ENCODE measurements at regions not wholly inside any gene's neighbourhood (a gene's known extent, or its start where the extent isn't known, plus 50 kb on each side); places are given as distances from the start of the nearest gene placed in this dataset.
"Not testable (repeated sequence)": the region's sequence is repeated elsewhere in the genome, so short reads cannot be mapped to it uniquely, and the experiment has no call there.

- DNase-seq: no peak
Observed at GRCh38 chr11:27241311-27242122, 121.5 kb downstream of the CCDC34 start.

- no peak for DNase-seq
Observed at GRCh38 chr11:27239305-27239942, 123.6 kb downstream of the CCDC34 start.

GRCh38 chr11:27238811-27239210, 124.2 kb downstream of the CCDC34 start:
- DNase-seq: no peak

- no peak for DNase-seq
Observed at GRCh38 chr11:27237643-27238042, 125.4 kb downstream of the CCDC34 start.

GRCh38 chr11:27234961-27235360, 128.1 kb downstream of the CCDC34 start:
- no peak for DNase-seq

- no peak for DNase-seq
Observed at GRCh38 chr11:27234043-27234668, 128.9 kb downstream of the CCDC34 start.

- DNase-seq: no peak
Observed at GRCh38 chr11:27233654-27234042, 129.4 kb downstream of the CCDC34 start.

GRCh38 chr11:27231530-27231929, 131.5 kb downstream of the CCDC34 start:
- DNase-seq: no peak

- no peak for DNase-seq
Observed at GRCh38 chr11:27230192-27230572, 132.8 kb downstream of the CCDC34 start.

- DNase-seq: no peak
Observed at GRCh38 chr11:27229511-27230191, 133.4 kb downstream of the CCDC34 start.

- no peak for DNase-seq
Observed at GRCh38 chr11:27228906-27229290, 134.1 kb downstream of the CCDC34 start.

- no peak for DNase-seq
Observed at GRCh38 chr11:27228232-27228905, 134.6 kb downstream of the CCDC34 start.

GRCh38 chr11:27227736-27228135, 135.3 kb downstream of the CCDC34 start:
- no peak for DNase-seq

GRCh38 chr11:27219487-27220039, 143.5 kb downstream of the CCDC34 start:
- not testable (repeated sequence) for DNase-seq

- no peak for DNase-seq
Observed at GRCh38 chr11:27218421-27219038, 144.5 kb downstream of the CCDC34 start.

- DNase-seq: no peak
Observed at GRCh38 chr11:27217948-27218420, 145.0 kb downstream of the CCDC34 start.

GRCh38 chr11:27217496-27217895, 145.5 kb downstream of the CCDC34 start:
- no peak for DNase-seq

- no peak for DNase-seq
Observed at GRCh38 chr11:27216270-27217149, 146.5 kb downstream of the CCDC34 start.

- no peak for DNase-seq
Observed at GRCh38 chr11:27215471-27216269, 147.3 kb downstream of the CCDC34 start.

GRCh38 chr11:27214713-27215112, 148.3 kb downstream of the CCDC34 start:
- no peak for DNase-seq

All from CD4-positive, alpha-beta T cell treated with Interleukin-12 subunit alpha and Interleukin-12 subunit beta, for 1 hour (primary cell).